K562 (cell line): ENCODE measurements at regions not wholly inside any gene's neighbourhood (a gene's known extent, or its start where the extent isn't known, plus 50 kb on each side); places are given as distances from the start of the nearest gene placed in this dataset.
A peak's percentile ranks its signal among the peaks of the same experiment; 100 is the strongest.

Experiments used
- CREB1 ChIP-seq, 2 experiments: sonication (generic) in 1 of 2; formaldehyde crosslinking in 1 of 2; IDR thresholded peaks; 2 replicates each; pipeline versions ENCODE4 v1.6.1 to v1.8.0; 2012 to 2022; ENCODE audit warnings: inconsistent platforms in 1 of 2, mild to moderate bottlenecking in 1 of 2, missing genetic modification reagents in 1 of 2, moderate library complexity in 1 of 2
- GTF2A2 ChIP-seq: IDR thresholded peaks from 2 replicates; pipeline ENCODE4 v1.6.1; 2016; ENCODE audit warnings: mild to moderate bottlenecking, missing genetic modification characterization, missing compliant biosample characterization
- HDAC2 ChIP-seq: fragments of 450-650 bp; IDR thresholded peaks from 2 replicates; pipeline ENCODE4 v1.6.1; 2016; ENCODE audit warnings: mild to moderate bottlenecking
- HMG20B ChIP-seq: fragments of 250-450 bp; sonication (Bioruptor Pico); IDR thresholded peaks from 2 replicates; pipeline ENCODE4 v1.5.0; 2021; ENCODE audit warnings: mild to moderate bottlenecking
- KLF13 ChIP-seq: fragments of 450-650 bp; IDR thresholded peaks from 2 replicates; pipeline ENCODE4 v1.6.1; 2016; ENCODE audit warnings: missing genetic modification characterization, low read depth, mild to moderate bottlenecking, missing compliant biosample characterization, moderate library complexity, borderline replicate concordance
- MYC ChIP-seq, 2 experiments: fragments of 250-450 bp in 1 of 2; sonication (Bioruptor Pico) in 1 of 2; IDR thresholded peaks; 2 replicates each; pipeline versions ENCODE4 v1.5.1 to v1.6.1; 2012 to 2021; ENCODE audit warnings: low read depth in 2 of 2, borderline replicate concordance in 1 of 2, improper control_type of control experiment in 1 of 2, low read length in 1 of 2, mild to moderate bottlenecking in 1 of 2, moderate library complexity in 1 of 2
- NCOA4 ChIP-seq: fragments of 450-650 bp; IDR thresholded peaks from 2 replicates; pipeline ENCODE4 v1.6.1; 2018; ENCODE audit warnings: mild to moderate bottlenecking; ENCODE audit not compliant: partially characterized antibody
- NELFE ChIP-seq: IDR thresholded peaks from 2 replicates; pipeline ENCODE4 v1.6.1; 2011; ENCODE audit warnings: mild to moderate bottlenecking; ENCODE audit not compliant: insufficient read depth, insufficient read length
- RBBP5 ChIP-seq: fragments of 200-600 bp; sonication (generic); IDR thresholded peaks from 2 replicates; pipeline ENCODE4 v1.6.1; 2012; ENCODE audit warnings: borderline replicate concordance, mild to moderate bottlenecking, low read length, control low read depth, inconsistent platforms; ENCODE audit not compliant: insufficient read depth, poor library complexity, severe bottlenecking
- RBFOX2 ChIP-seq: fragments of 200-400 bp; formaldehyde crosslinking; IDR thresholded peaks from 2 replicates; pipeline ENCODE4 v1.6.1; 2017; ENCODE audit warnings: low read depth, mild to moderate bottlenecking, low read length, moderate library complexity
- RBM22 ChIP-seq: fragments of 200-400 bp; formaldehyde crosslinking; IDR thresholded peaks from 2 replicates; pipeline ENCODE4 v1.6.1; 2018; ENCODE audit warnings: low read length, low read depth; ENCODE audit not compliant: poor library complexity, severe bottlenecking
- RBM34 ChIP-seq: fragments of 200-400 bp; formaldehyde crosslinking; IDR thresholded peaks from 2 replicates; pipeline ENCODE4 v1.6.1; 2018; ENCODE audit warnings: low read length, borderline replicate concordance; ENCODE audit not compliant: insufficient read depth
- RNF2 ChIP-seq: sonication (generic); IDR thresholded peaks from 2 replicates; pipeline ENCODE4 v1.6.1; 2016
- SIN3B ChIP-seq: fragments of 450-650 bp; IDR thresholded peaks from 2 replicates; pipeline ENCODE4 v1.6.1; 2017; ENCODE audit warnings: low read depth, mild to moderate bottlenecking, moderate library complexity
- TCF7 ChIP-seq: sonication (generic); IDR thresholded peaks from 2 replicates; pipeline ENCODE4 v1.6.1; 2016; ENCODE audit warnings: antibody characterized with exemption, borderline replicate concordance
- ZBED1 ChIP-seq: IDR thresholded peaks from 2 replicates; pipeline ENCODE4 v1.6.1; 2014
- ZFX ChIP-seq: sonication (generic); formaldehyde crosslinking; IDR thresholded peaks from 2 replicates; pipeline ENCODE4 v1.8.0; 2022; ENCODE audit warnings: mild to moderate bottlenecking, missing genetic modification reagents, moderate library complexity
- ZNF354B ChIP-seq: fragments of 250-450 bp; sonication (Bioruptor Pico); IDR thresholded peaks from 2 replicates; pipeline ENCODE4 v1.4.0; 2020
- ZNF586 ChIP-seq: fragments of 450-650 bp; formaldehyde crosslinking; conservative IDR thresholded peaks from 2 replicates; pipeline ENCODE4 v1.4.0; 2020; ENCODE audit warnings: mild to moderate bottlenecking, moderate library complexity
- TF ChIP-seq, protein P1 (sequence below), 2 experiments: fragments of 200-800 bp in 1 of 2; sonication (Bioruptor generic) in 1 of 2; sonication (generic) in 1 of 2; formaldehyde crosslinking in 1 of 2; IDR thresholded peaks in 1 of 2; conservative IDR thresholded peaks in 1 of 2; 2 replicates each; pipeline versions ENCODE4 v1.5.0 to v1.6.1; 2016 to 2020; ENCODE audit warnings: missing compliant biosample characterization in 1 of 2, missing genetic modification characterization in 1 of 2, missing genetic modification reagents in 1 of 2
- TF ChIP-seq, protein P2 (sequence below): fragments of 200-800 bp; sonication (Bioruptor generic); IDR thresholded peaks from 2 replicates; pipeline ENCODE4 v1.6.1; 2017; ENCODE audit warnings: missing genetic modification characterization, missing compliant biosample characterization
- TF ChIP-seq, protein P3 (sequence below), 2 experiments: fragments of 450-650 bp; IDR thresholded peaks; 2 replicates each; pipeline ENCODE4 v1.6.1; 2018; ENCODE audit warnings: mild to moderate bottlenecking in 2 of 2, low read depth in 1 of 2; ENCODE audit not compliant: partially characterized antibody in 2 of 2

DNA sequence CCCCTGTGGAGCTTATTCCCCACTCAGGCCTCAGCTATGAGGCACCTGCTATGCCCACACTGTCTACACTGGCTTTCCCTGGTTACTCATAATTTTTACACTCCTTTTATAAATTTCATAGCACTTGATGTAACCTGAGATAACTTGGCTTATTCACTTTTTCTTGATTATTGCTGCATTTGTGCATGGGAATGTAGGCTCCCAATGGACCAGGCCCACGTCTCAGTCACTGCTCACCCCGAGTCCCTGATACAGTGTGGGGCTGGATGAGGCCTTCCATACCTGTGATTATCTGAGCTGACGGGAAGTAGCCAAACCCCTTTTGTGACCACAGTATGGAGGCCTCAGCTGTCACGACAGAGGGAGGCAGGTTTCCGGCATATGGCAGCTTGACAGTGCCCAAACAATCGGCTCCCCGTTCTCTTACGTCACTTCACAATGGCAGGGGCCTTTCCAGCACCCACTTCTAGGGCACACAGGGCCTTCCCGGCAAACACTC is 645.3 kb downstream of the ACTR3B start (continued):
- no peak for TF ChIP-seq RBBP5
- no peak for TF ChIP-seq KLF13 (tag)
- TF ChIP-seq, protein P1, sequence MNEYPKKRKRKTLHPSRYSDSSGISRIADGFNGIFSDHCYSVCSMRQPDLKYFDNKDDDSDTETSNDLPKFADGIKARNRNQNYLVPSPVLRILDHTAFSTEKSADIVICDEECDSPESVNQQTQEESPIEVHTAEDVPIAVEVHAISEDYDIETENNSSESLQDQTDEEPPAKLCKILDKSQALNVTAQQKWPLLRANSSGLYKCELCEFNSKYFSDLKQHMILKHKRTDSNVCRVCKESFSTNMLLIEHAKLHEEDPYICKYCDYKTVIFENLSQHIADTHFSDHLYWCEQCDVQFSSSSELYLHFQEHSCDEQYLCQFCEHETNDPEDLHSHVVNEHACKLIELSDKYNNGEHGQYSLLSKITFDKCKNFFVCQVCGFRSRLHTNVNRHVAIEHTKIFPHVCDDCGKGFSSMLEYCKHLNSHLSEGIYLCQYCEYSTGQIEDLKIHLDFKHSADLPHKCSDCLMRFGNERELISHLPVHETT (CRISPR knock-in tag; conservative IDR thresholded peaks at IDR 0.05 in 1 of 2, IDR thresholded peaks at IDR 0.05 in 1 of 2): no peak
- TF ChIP-seq CREB1 (IDR thresholded peaks at IDR 0.05): no peak
- TF ChIP-seq CREB1 (CRISPR knock-in tag; IDR thresholded peaks at IDR 0.05): no peak
- TF ChIP-seq HDAC2: no peak
- TF ChIP-seq MYC (IDR thresholded peaks at IDR 0.05; ENCODE audit: low read depth, low read length): no peak
- TF ChIP-seq MYC (CRISPR knock-in tag; IDR thresholded peaks at IDR 0.05; ENCODE audit: borderline replicate concordance, low read depth): peak; percentile 29; the same call in 1 of the 2 replicates
- no peak for TF ChIP-seq GTF2A2 (tag)
- TF ChIP-seq TCF7: no peak
- TF ChIP-seq NCOA4: no peak
- no peak for TF ChIP-seq ZNF586
- no peak for TF ChIP-seq ZFX (CRISPR knock-in tag)
- TF ChIP-seq NELFE: no peak
- peak; percentile 74 for TF ChIP-seq RBM22
- TF ChIP-seq ZNF354B: no peak
- no peak for TF ChIP-seq RNF2
- TF ChIP-seq SIN3B: no peak
- TF ChIP-seq, protein P2, sequence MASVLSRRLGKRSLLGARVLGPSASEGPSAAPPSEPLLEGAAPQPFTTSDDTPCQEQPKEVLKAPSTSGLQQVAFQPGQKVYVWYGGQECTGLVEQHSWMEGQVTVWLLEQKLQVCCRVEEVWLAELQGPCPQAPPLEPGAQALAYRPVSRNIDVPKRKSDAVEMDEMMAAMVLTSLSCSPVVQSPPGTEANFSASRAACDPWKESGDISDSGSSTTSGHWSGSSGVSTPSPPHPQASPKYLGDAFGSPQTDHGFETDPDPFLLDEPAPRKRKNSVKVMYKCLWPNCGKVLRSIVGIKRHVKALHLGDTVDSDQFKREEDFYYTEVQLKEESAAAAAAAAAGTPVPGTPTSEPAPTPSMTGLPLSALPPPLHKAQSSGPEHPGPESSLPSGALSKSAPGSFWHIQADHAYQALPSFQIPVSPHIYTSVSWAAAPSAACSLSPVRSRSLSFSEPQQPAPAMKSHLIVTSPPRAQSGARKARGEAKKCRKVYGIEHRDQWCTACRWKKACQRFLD (CRISPR knock-in tag): no peak
- peak; percentile 48; the same call in 1 of the 2 replicates for TF ChIP-seq RBFOX2
- TF ChIP-seq, protein P3, sequence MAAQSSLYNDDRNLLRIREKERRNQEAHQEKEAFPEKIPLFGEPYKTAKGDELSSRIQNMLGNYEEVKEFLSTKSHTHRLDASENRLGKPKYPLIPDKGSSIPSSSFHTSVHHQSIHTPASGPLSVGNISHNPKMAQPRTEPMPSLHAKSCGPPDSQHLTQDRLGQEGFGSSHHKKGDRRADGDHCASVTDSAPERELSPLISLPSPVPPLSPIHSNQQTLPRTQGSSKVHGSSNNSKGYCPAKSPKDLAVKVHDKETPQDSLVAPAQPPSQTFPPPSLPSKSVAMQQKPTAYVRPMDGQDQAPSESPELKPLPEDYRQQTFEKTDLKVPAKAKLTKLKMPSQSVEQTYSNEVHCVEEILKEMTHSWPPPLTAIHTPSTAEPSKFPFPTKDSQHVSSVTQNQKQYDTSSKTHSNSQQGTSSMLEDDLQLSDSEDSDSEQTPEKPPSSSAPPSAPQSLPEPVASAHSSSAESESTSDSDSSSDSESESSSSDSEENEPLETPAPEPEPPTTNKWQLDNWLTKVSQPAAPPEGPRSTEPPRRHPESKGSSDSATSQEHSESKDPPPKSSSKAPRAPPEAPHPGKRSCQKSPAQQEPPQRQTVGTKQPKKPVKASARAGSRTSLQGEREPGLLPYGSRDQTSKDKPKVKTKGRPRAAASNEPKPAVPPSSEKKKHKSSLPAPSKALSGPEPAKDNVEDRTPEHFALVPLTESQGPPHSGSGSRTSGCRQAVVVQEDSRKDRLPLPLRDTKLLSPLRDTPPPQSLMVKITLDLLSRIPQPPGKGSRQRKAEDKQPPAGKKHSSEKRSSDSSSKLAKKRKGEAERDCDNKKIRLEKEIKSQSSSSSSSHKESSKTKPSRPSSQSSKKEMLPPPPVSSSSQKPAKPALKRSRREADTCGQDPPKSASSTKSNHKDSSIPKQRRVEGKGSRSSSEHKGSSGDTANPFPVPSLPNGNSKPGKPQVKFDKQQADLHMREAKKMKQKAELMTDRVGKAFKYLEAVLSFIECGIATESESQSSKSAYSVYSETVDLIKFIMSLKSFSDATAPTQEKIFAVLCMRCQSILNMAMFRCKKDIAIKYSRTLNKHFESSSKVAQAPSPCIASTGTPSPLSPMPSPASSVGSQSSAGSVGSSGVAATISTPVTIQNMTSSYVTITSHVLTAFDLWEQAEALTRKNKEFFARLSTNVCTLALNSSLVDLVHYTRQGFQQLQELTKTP (IDR thresholded peaks at IDR 0.05; ENCODE audit: low read depth in 1 of 2, partially characterized antibody in 2 of 2): no peak
- no peak for TF ChIP-seq ZBED1
- no peak for TF ChIP-seq RBM34
- peak; percentile 55; the same call in 1 of the 2 replicates for TF ChIP-seq HMG20B (CRISPR knock-in tag)
